Type B pancreatic cell (in vitro differentiated cells): ENCODE measurements at regions not wholly inside any gene's neighbourhood (a gene's known extent, or its start where the extent isn't known, plus 50 kb on each side); places are given as distances from the start of the nearest gene placed in this dataset.
A peak's percentile ranks its signal among the peaks of the same experiment; 100 is the strongest.

Source experiments
- DNase-seq: peaks from one replicate; pipeline ENCODE4 v3.0.0; 2021; ENCODE audit warnings: mixed read lengths; ENCODE audit not compliant: unreplicated experiment; ENCODE audit errors: extremely low spot score
- H3K27ac Mint-ChIP-seq: 2 replicates; pipeline ENCODE4 v1.8.0; 2021; ENCODE audit warnings: mild to moderate bottlenecking, mixed read lengths
- H3K27me3 Mint-ChIP-seq: 2 replicates; pipeline ENCODE4 v1.8.0; 2021; ENCODE audit warnings: mixed read lengths
- H3K36me3 Mint-ChIP-seq: 2 replicates; pipeline ENCODE4 v1.8.0; 2021; ENCODE audit warnings: mixed read lengths
- H3K4me1 Mint-ChIP-seq: one replicate; pipeline ENCODE4 v1.8.0; 2021; ENCODE audit warnings: mixed read lengths; ENCODE audit not compliant: unreplicated experiment
- H3K4me3 Mint-ChIP-seq: 2 replicates; pipeline ENCODE4 v1.8.0; 2021; ENCODE audit warnings: mild to moderate bottlenecking, mixed read lengths
- H3K9me3 Mint-ChIP-seq: 2 replicates; pipeline ENCODE4 v1.8.0; 2021; ENCODE audit warnings: mixed read lengths
- TF ChIP-seq, protein P1 (sequence below): fragments of 200-600 bp; sonication (generic); conservative IDR thresholded peaks from 2 replicates; pipeline ENCODE4 v1.5.0; 2021; ENCODE audit warnings: antibody characterized with exemption, mild to moderate bottlenecking

DNA sequence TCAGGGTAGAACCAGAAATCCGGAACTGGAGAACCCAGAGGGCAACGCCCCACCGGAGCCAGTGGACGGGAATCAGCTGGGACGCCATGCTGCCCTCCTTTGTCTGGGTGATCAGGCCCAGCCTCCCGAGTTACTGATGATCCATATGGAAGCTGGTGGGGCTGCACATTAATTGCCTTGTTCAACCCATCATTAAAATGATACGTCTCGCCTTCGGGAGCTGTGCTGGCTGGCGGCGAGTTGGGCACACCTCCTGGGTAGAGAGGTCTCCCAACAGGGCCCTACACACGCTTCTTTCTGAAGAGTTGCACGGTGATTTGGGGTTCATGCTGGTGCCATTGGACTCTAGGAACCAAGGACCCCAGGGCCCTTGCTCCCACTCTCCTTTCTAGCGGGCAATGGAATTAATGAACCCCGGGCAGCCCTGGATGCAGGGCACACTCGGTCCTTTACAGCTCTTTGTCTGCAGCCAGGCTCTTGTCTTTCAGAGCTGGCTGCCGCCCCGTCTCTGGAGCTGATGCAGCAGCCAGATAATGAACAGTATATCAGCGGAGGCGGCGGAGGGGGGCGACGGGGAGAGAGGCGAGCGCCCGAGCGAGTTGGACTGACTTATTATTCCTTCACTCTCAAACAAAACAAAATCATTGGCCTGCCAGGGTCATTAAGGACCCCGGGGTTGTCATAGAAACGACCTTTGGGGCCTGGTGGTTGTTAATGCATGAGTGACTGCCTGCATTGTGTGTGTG, 412.2 kb upstream of the ZMIZ1 start:
- DNase-seq, result peak; percentile 79
- Mint-ChIP-seq H3K36me3 (no peaks in the 10 kb centered on the region), H3K4me3 (no peak overlapping the region), H3K9me3 (peaks cover 4% of the 10 kb centered on the region), H3K4me1 (peaks cover 10% of the 10 kb centered on the region), H3K27me3 (peaks cover 7% of the 10 kb centered on the region), H3K27ac (no peak overlapping the region)
- TF ChIP-seq, protein P1, sequence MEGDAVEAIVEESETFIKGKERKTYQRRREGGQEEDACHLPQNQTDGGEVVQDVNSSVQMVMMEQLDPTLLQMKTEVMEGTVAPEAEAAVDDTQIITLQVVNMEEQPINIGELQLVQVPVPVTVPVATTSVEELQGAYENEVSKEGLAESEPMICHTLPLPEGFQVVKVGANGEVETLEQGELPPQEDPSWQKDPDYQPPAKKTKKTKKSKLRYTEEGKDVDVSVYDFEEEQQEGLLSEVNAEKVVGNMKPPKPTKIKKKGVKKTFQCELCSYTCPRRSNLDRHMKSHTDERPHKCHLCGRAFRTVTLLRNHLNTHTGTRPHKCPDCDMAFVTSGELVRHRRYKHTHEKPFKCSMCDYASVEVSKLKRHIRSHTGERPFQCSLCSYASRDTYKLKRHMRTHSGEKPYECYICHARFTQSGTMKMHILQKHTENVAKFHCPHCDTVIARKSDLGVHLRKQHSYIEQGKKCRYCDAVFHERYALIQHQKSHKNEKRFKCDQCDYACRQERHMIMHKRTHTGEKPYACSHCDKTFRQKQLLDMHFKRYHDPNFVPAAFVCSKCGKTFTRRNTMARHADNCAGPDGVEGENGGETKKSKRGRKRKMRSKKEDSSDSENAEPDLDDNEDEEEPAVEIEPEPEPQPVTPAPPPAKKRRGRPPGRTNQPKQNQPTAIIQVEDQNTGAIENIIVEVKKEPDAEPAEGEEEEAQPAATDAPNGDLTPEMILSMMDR, result no peak

DNA sequence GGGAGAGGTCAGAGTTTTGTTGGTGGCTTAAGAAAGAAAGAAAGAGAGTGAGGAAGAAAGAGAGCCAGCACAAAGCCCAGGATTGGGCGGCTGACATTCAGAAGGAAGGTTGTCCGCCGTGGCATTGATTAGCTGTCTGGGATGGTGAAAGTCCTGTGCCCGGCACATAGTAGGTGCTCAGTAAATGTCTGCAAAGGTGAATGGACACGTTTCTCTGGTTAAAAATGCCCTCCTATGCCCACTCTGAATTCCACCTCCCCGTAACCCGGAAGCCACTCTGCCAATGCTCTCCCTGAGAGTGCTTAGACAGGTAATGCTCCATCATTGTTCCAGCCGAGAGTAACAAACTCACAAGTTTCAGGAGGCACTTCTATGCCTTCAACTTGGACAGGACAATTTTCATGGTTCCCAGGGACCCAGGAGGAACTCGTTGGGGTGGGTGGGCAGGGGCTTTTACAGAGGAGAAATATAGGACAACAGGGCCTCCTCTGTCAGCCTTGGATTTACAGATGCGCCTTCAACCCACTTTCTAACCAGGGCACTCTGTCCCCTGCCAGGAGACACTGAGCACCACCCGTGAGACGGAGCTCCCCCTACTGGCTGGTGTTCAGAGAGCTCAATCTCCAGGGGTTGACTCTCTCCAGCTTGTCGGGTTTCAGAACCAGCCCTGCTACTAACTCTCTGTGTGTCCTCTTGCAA, 411.5 kb upstream of the ZMIZ1 start:
- H3K4me3 Mint-ChIP-seq, result no peak overlapping the region
- H3K36me3 Mint-ChIP-seq, result no peaks in the 10 kb centered on the region
- H3K27ac Mint-ChIP-seq, result no peak overlapping the region
- H3K4me1 Mint-ChIP-seq, result peaks cover 10% of the 10 kb centered on the region
- TF ChIP-seq, protein P1, result peak; percentile 76
- peak; percentile 77 for DNase-seq
- H3K27me3 Mint-ChIP-seq, result peaks cover 7% of the 10 kb centered on the region
- peaks cover 4% of the 10 kb centered on the region for H3K9me3 Mint-ChIP-seq

DNA sequence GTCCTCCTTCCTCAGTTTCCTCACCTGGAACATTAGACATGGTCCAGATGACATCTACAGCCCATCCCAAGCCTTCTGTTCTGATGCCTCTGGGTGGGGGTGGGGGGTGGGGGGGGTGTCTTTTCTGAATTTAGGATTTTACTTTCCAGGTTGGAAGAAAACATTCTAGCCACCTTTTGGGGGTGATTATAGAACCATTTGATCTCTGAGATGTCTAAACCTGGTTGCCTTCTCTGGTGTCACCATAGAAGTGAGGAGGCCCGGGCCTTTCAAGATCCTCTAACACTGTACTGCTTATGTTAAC, 411.0 kb upstream of the ZMIZ1 start:
- H3K27ac Mint-ChIP-seq, result no peak overlapping the region
- no peaks in the 10 kb centered on the region for H3K36me3 Mint-ChIP-seq
- no peak overlapping the region for H3K4me3 Mint-ChIP-seq
- peaks cover 10% of the 10 kb centered on the region for H3K4me1 Mint-ChIP-seq
- DNase-seq, result no peak
- TF ChIP-seq, protein P1, result no peak
- peaks cover 4% of the 10 kb centered on the region for H3K9me3 Mint-ChIP-seq
- H3K27me3 Mint-ChIP-seq, result peaks cover 7% of the 10 kb centered on the region

DNA sequence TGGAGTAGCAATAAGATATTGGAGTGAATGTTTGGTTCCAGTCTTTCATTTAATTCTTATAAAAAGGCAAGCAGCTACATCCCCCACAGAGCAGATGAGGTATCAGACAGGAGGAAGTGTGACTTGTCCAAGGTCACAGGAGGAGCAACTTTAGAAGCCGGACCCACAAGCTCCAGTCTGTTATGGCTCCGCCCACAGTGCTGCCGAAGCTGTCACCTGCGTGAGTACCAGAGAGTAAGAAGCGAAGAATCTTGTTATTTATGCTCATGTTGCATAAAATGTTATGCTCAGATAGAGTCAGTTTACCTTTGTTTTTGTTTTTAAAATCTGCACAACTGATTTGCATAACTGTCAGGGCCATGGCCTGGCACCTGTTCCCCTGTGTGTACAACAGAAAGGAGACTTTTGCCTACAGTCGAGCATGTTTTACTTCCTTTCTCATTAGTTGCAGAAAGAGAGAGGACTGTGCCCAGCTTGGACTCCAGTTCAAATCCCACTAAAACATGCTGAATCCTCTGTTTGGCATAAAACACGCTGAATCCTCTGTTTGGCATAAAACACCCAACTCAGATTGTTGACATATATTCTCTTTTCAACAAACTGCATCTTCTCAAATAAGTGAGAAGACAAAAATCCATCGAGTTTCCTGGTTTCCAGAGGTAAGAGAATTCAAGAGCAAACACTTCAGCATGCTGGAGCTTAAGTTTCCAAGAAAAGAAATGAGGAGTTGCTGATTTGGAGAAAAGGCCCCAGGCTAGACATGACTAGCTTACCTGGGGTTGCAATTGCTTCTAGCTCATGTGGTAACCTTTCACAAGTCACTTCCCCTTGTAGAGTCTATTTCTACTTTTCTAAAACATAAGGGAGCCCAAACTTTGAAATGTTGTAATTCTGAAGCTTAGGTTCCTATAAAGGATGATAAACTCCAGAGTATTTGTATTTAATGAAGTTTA, 409.8 kb upstream of the ZMIZ1 start:
- H3K27ac Mint-ChIP-seq, result no peak overlapping the region
- H3K4me3 Mint-ChIP-seq, result no peak overlapping the region
- H3K36me3 Mint-ChIP-seq, result no peaks in the 10 kb centered on the region
- H3K27me3 Mint-ChIP-seq, result peaks cover 6% of the 10 kb centered on the region
- TF ChIP-seq, protein P1, result no peak
- no peak for DNase-seq
- H3K4me1 Mint-ChIP-seq, result peaks cover 9% of the 10 kb centered on the region
- peaks cover 2% of the 10 kb centered on the region for H3K9me3 Mint-ChIP-seq

DNA sequence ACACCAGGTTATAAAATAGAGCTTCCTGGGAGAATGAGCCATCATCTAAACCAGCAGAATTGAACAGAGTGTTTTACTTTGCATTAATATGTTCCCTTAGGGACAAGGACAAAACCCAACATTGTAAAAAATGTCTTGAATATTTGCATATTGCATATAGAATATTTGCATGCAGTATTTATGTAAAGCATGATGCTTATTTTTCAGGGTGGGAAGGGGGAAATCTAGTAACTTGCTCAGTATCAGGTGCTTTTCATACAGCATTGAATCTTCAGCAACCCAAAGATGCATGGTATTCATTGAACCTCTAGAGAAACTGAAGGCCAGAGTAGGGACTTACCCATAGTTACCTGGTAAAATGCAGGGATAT, 409.2 kb upstream of the ZMIZ1 start:
- peaks cover 1% of the 10 kb centered on the region for H3K27me3 Mint-ChIP-seq
- H3K4me3 Mint-ChIP-seq, result no peak overlapping the region
- H3K9me3 Mint-ChIP-seq, result no peaks in the 10 kb centered on the region
- H3K36me3 Mint-ChIP-seq, result no peaks in the 10 kb centered on the region
- no peak overlapping the region for H3K27ac Mint-ChIP-seq
- DNase-seq, result no peak
- peaks cover 2% of the 10 kb centered on the region for H3K4me1 Mint-ChIP-seq
- TF ChIP-seq, protein P1, result no peak
